HG02763 (cell line): ENCODE measurements at regions not wholly inside any gene's neighbourhood (a gene's known extent, or its start where the extent isn't known, plus 50 kb on each side); places are given as distances from the start of the nearest gene placed in this dataset.

Source experiments
- ATAC-seq: cut with Tn5 transposase; IDR thresholded peaks from one replicate; pipeline ENCODE4 v1.9.1; 2021; ENCODE audit warnings: mild to moderate bottlenecking, moderate library complexity; ENCODE audit not compliant: unreplicated experiment

- no peak for ATAC-seq
Observed at GRCh38 chr4:110878413-110878812, 255.5 kb upstream of the PITX2 start.

- no peak for ATAC-seq
Observed at GRCh38 chr4:110878956-110879355, 256.1 kb upstream of the PITX2 start.

GRCh38 chr4:110886270-110886669, 263.4 kb upstream of the PITX2 start:
- no peak for ATAC-seq

- no peak for ATAC-seq
Observed at GRCh38 chr4:110886856-110887255, 264.0 kb upstream of the PITX2 start.

- no peak for ATAC-seq
Observed at GRCh38 chr4:110897784-110898183, 274.9 kb upstream of the PITX2 start.

GRCh38 chr4:110898290-110898689, 275.4 kb upstream of the PITX2 start:
- ATAC-seq, result peak; percentile 80

GRCh38 chr4:110900213-110900769, 277.4 kb upstream of the PITX2 start:
- ATAC-seq, result no peak

GRCh38 chr4:110902500-110902899, 279.6 kb upstream of the PITX2 start:
- no peak for ATAC-seq

- no peak for ATAC-seq
Observed at GRCh38 chr4:110904435-110905065, 281.7 kb upstream of the PITX2 start.

- no peak for ATAC-seq
Observed at GRCh38 chr4:110905367-110905766, 282.5 kb upstream of the PITX2 start.

- no peak for ATAC-seq
Observed at GRCh38 chr4:110907801-110908313, 285.0 kb upstream of the PITX2 start.

GRCh38 chr4:110914791-110915190, 291.9 kb upstream of the PITX2 start:
- ATAC-seq, result no peak

GRCh38 chr4:110915301-110915700, 292.4 kb upstream of the PITX2 start:
- no peak for ATAC-seq

- no peak for ATAC-seq
Observed at GRCh38 chr4:110916505-110916904, 293.6 kb upstream of the PITX2 start.

GRCh38 chr4:110917835-110918234, 295.0 kb upstream of the PITX2 start:
- ATAC-seq, result no peak

GRCh38 chr4:110920990-110921389, 298.1 kb upstream of the PITX2 start:
- ATAC-seq, result no peak

GRCh38 chr4:110924761-110925160, 301.9 kb upstream of the PITX2 start:
- ATAC-seq, result no peak

- no peak for ATAC-seq
Observed at GRCh38 chr4:110926841-110927400, 304.0 kb upstream of the PITX2 start.

GRCh38 chr4:110933341-110933740, 310.5 kb upstream of the PITX2 start:
- no peak for ATAC-seq

- ATAC-seq, result no peak
Observed at GRCh38 chr4:110944501-110944900, 321.6 kb upstream of the PITX2 start.

GRCh38 chr4:110945600-110945999, 322.7 kb upstream of the PITX2 start:
- ATAC-seq, result no peak

- ATAC-seq, result no peak
Observed at GRCh38 chr4:110949542-110949941, 326.7 kb upstream of the PITX2 start.
